Endodermal cell (in vitro differentiated cells): ENCODE measurements at regions not wholly inside any gene's neighbourhood (a gene's known extent, or its start where the extent isn't known, plus 50 kb on each side); places are given as distances from the start of the nearest gene placed in this dataset.

Experiments used
- DNase-seq: peaks from one replicate; pipeline ENCODE4 v3.0.0-alpha.2; 2017
- H3K27ac ChIP-seq: 2 replicates; pipeline ENCODE4 v1.5.1; 2013; ENCODE audit warnings: mild to moderate bottlenecking, low read depth, low read length, moderate library complexity
- H3K27me3 ChIP-seq: 2 replicates; pipeline ENCODE4 v1.6.1; 2013; ENCODE audit warnings: mild to moderate bottlenecking, low read length, moderate library complexity; ENCODE audit not compliant: insufficient read depth, control insufficient read depth, poor library complexity, severe bottlenecking
- H3K36me3 ChIP-seq: 2 replicates; pipeline ENCODE4 v1.7.0; 2013; ENCODE audit warnings: mild to moderate bottlenecking, low read length, moderate library complexity; ENCODE audit not compliant: control insufficient read depth, insufficient read depth
- H3K4me1 ChIP-seq: one replicate; pipeline ENCODE4 v1.7.0; 2013; ENCODE audit warnings: low read length; ENCODE audit not compliant: control insufficient read depth, insufficient read depth
- H3K4me3 ChIP-seq: 2 replicates; pipeline ENCODE4 v1.5.1; 2013; ENCODE audit warnings: mild to moderate bottlenecking, low read length, moderate library complexity
- H3K9ac ChIP-seq: 2 replicates; pipeline ENCODE4 v1.6.1; 2013; ENCODE audit warnings: mild to moderate bottlenecking, low read length, moderate library complexity; ENCODE audit not compliant: poor library complexity, severe bottlenecking; ENCODE audit errors: extremely low read depth
- H3K9me3 ChIP-seq: 2 replicates; pipeline ENCODE4 v1.6.1; 2013; ENCODE audit warnings: mild to moderate bottlenecking, low read length, moderate library complexity; ENCODE audit not compliant: control insufficient read depth
- H3K27ac Mint-ChIP-seq: 2 replicates; pipeline ENCODE4 v1.8.0; 2020; ENCODE audit warnings: mixed read lengths
- H3K27me3 Mint-ChIP-seq: 2 replicates; pipeline ENCODE4 v1.8.0; 2021; ENCODE audit warnings: mild to moderate bottlenecking, mixed read lengths; ENCODE audit not compliant: insufficient read depth
- H3K36me3 Mint-ChIP-seq: 2 replicates; pipeline ENCODE4 v1.8.0; 2020; ENCODE audit warnings: low read depth, mixed read lengths
- H3K4me1 Mint-ChIP-seq: 2 replicates; pipeline ENCODE4 v1.8.0; 2020; ENCODE audit warnings: mixed read lengths
- H3K4me3 Mint-ChIP-seq: 2 replicates; pipeline ENCODE4 v1.8.0; 2020; ENCODE audit warnings: mild to moderate bottlenecking, moderate library complexity, mixed read lengths
- H3K9me3 Mint-ChIP-seq: 2 replicates; pipeline ENCODE4 v1.8.0; 2020; ENCODE audit warnings: mild to moderate bottlenecking, mixed read lengths
- CTCF ChIP-seq: fragments of 200-600 bp; sonication (generic); conservative IDR thresholded peaks from 2 replicates; pipeline ENCODE4 v1.5.0; 2021; ENCODE audit warnings: antibody characterized with exemption, mild to moderate bottlenecking
- WGBS, 2 experiments: methylation state at CpG; one replicate each; pipeline versions ENCODE4 v1.1.5 to v1.1.7; 2013; ENCODE audit warnings: missing lambda C conversion rate in 2 of 2, mixed read lengths in 1 of 2; ENCODE audit not compliant: insufficient coverage in 1 of 2, insufficient read length in 1 of 2; 5-methylcytosine and 5-hydroxymethylcytosine counted together

- H3K9me3 ChIP-seq: no peaks in the 10 kb centered on the region
- no peaks in the 10 kb centered on the region for H3K36me3 ChIP-seq
- peaks cover 7% of the 10 kb centered on the region for H3K27me3 Mint-ChIP-seq
- 43 to 68% methylated on average over 2 to 4 of the region's 4 CpGs for WGBS, 2 experiments
- no peaks in the 10 kb centered on the region for H3K4me1 ChIP-seq
- H3K36me3 Mint-ChIP-seq: no peaks in the 10 kb centered on the region
- H3K27ac ChIP-seq: no peak overlapping the region
- peaks cover 5% of the 10 kb centered on the region for H3K4me1 Mint-ChIP-seq
- H3K4me3 ChIP-seq: no peak overlapping the region
- H3K4me3 Mint-ChIP-seq: no peak overlapping the region
- H3K27me3 ChIP-seq: no peaks in the 10 kb centered on the region
- no peak overlapping the region for H3K9ac ChIP-seq
- DNase-seq: no peak
- no peak overlapping the region for H3K27ac Mint-ChIP-seq
- no peaks in the 10 kb centered on the region for H3K9me3 Mint-ChIP-seq
- no peak for TF ChIP-seq CTCF
Measured at GRCh38 chr11:28715726-28716125, 607.5 kb downstream of the METTL15 start.

GRCh38 chr11:28713850-28714249 is 605.7 kb downstream of the METTL15 start:
- no peak overlapping the region for H3K27ac ChIP-seq
- Mint-ChIP-seq H3K4me3 (no peak overlapping the region), H3K9me3 (no peaks in the 10 kb centered on the region), H3K27ac (no peak overlapping the region), H3K36me3 (no peaks in the 10 kb centered on the region), H3K27me3 (no peaks in the 10 kb centered on the region), H3K4me1 (peaks cover 5% of the 10 kb centered on the region)
- H3K4me3 ChIP-seq: no peak overlapping the region
- no peaks in the 10 kb centered on the region for H3K27me3 ChIP-seq
- H3K9me3 ChIP-seq: no peaks in the 10 kb centered on the region
- DNase-seq: no peak
- H3K36me3 ChIP-seq: no peaks in the 10 kb centered on the region
- WGBS, 2 experiments: no CpG with 5 or more reads among the region's 2 CpGs
- no peaks in the 10 kb centered on the region for H3K4me1 ChIP-seq
- H3K9ac ChIP-seq: no peak overlapping the region
- TF ChIP-seq CTCF: no peak

GRCh38 chr11:28708075-28708474 is 599.9 kb downstream of the METTL15 start:
- WGBS, 2 experiments: 81% methylated on average over 2 of the region's 2 CpGs; no CpG with 5 or more reads in 1 of the 2 experiments
- Histone ChIP-seq H3K4me1 (no peaks in the 10 kb centered on the region), H3K9me3 (no peaks in the 10 kb centered on the region), H3K27me3 (no peaks in the 10 kb centered on the region), H3K36me3 (no peaks in the 10 kb centered on the region), H3K4me3 (no peak overlapping the region), H3K27ac (no peak overlapping the region), H3K9ac (no peak overlapping the region)
- DNase-seq: no peak
- Mint-ChIP-seq H3K36me3 (no peaks in the 10 kb centered on the region), H3K27ac (no peak overlapping the region), H3K4me3 (no peak overlapping the region), H3K27me3 (peaks cover 4% of the 10 kb centered on the region), H3K4me1 (no peaks in the 10 kb centered on the region), H3K9me3 (no peaks in the 10 kb centered on the region)
- no peak for TF ChIP-seq CTCF
